ENCODE measurements at regions not wholly inside any gene's neighbourhood (a gene's known extent, or its start where the extent isn't known, plus 50 kb on each side); places are given as distances from the start of the nearest gene placed in this dataset.

GRCh38 chr6:22755605-22756004 is 186.2 kb downstream of the HDGFL1 start:
- H3K27ac ChIP-seq, result no peak overlapping the region
- 63 to 71% (median 67%) methylated on average over 4 of the region's 4 CpGs for WGBS, 4 donors
- peaks cover 0 to 3% (median 0%) of the 10 kb centered on the region in 12 donors for H3K9me3 ChIP-seq
- intact Hi-C loops (cut with DNase I), result no loop called here
- no peak for ATAC-seq
- no peaks in the 10 kb centered on the region for H3K27me3 ChIP-seq
- DNase-seq, result no peak
- no peaks in the 10 kb centered on the region for H3K36me3 ChIP-seq
- H3K4me3 ChIP-seq, result no peak overlapping the region
- TF ChIP-seq POLR2A (IDR thresholded peaks at IDR 0.05) (no peak), CTCF (IDR thresholded peaks at IDR 0.05) (no peak)
- no peaks in the 10 kb centered on the region for H3K4me1 ChIP-seq

DNA sequence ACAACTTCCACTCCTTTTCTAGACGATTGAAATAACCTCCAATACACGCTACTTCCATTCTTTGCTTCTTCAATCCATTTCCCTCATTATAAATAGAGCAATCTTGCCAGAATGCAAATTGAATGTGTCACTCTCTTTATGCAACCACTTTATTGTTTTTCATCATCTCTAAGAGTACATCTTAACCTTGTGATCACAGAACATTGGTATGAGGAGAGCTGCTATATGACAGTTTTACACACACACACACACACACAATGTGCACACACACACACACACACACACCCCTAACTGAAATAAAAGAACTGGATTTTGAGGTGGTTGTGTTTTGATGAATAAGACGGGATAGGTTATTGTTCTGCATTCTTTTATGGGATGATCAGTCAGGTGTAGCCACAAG is 187.0 kb downstream of the HDGFL1 start:
- ATAC-seq (no peak), DNase-seq (no peak)
- Histone ChIP-seq H3K4me3 (no peak overlapping the region), H3K9me3 (peaks cover 0 to 9% (median 0%) of the 10 kb centered on the region in 12 donors), H3K4me1 (no peaks in the 10 kb centered on the region), H3K27me3 (no peaks in the 10 kb centered on the region), H3K36me3 (no peaks in the 10 kb centered on the region), H3K27ac (no peak overlapping the region)
- TF ChIP-seq POLR2A (IDR thresholded peaks at IDR 0.05) (no peak), CTCF (IDR thresholded peaks at IDR 0.05) (no peak)
- WGBS, 4 donors, result 86 to 92% (median 90%) methylated on average over 3 of the region's 3 CpGs
- intact Hi-C loops (cut with DNase I), result no loop called here

DNA sequence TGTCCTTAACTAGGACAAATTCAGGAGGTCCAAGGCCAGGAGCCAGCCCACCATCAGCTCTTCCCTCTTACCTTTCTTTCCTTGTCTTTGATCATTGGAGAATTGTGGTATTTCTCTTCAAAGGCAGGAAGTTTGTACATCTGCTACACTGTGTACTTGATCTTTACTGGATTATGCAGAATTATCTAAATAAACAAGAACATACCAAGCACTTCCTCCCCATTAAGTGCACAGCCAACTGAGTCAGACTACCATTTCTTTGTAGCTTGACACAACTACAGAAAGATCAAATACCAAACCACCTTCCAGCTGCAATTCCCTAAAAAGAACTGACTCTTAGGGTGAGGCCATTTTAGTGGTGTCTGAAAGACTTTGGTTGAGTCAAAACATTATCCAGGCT is 195.1 kb downstream of the HDGFL1 start:
- H3K9me3 ChIP-seq, result peaks cover 0 to 14% (median 0%) of the 10 kb centered on the region in 12 donors
- H3K4me3 ChIP-seq, result no peak overlapping the region
- no peak for DNase-seq
- ATAC-seq, result no peak
- TF ChIP-seq POLR2A (IDR thresholded peaks at IDR 0.05) (no peak), CTCF (IDR thresholded peaks at IDR 0.05) (no peak)
- H3K36me3 ChIP-seq, result no peaks in the 10 kb centered on the region
- H3K4me1 ChIP-seq, result no peaks in the 10 kb centered on the region
- no peaks in the 10 kb centered on the region for H3K27me3 ChIP-seq
- intact Hi-C loops (cut with DNase I), result no loop called here
- H3K27ac ChIP-seq, result no peak overlapping the region

DNA sequence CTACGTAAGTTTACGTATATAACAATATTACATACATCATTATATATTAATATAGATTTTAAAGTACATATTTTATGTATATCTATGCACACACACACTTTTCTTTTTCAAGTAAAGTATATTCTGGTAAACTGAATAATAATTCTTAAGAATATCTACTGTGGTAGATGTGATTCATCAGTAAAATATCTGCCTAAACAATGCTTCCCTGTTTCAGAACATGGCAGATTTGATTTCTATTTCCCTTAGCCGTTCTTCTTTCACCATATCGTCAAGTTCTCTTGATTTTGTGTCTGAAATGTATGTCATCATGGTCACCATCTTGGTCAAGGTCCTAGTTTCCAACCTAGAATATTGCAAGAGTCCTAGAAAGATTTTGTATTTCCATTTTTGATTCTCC is 195.6 kb downstream of the HDGFL1 start:
- ATAC-seq, result no peak
- intact Hi-C loops (cut with DNase I), result no loop called here
- Histone ChIP-seq H3K4me3 (no peak overlapping the region), H3K9me3 (peaks cover 0 to 14% (median 0%) of the 10 kb centered on the region in 12 donors), H3K4me1 (no peaks in the 10 kb centered on the region), H3K27me3 (no peaks in the 10 kb centered on the region), H3K27ac (no peak overlapping the region), H3K36me3 (no peaks in the 10 kb centered on the region)
- 86 to 93% (median 90%) methylated on average over 4 of the region's 4 CpGs for WGBS, 4 donors
- DNase-seq, result no peak
- no peak for TF ChIP-seq CTCF (IDR thresholded peaks at IDR 0.05)
- no peak for TF ChIP-seq POLR2A (IDR thresholded peaks at IDR 0.05)
